ENCODE measurements at regions not wholly inside any gene's neighbourhood (a gene's known extent, or its start where the extent isn't known, plus 50 kb on each side); places are given as distances from the start of the nearest gene placed in this dataset.
"Not testable (repeated sequence)": the region's sequence is repeated elsewhere in the genome, so short reads cannot be mapped to it uniquely, and the experiment has no call there.

- no peaks in the 10 kb centered on the region for H3K9me3 ChIP-seq (ENCODE audit: control insufficient read depth, insufficient read depth, low read length)
- no peak overlapping the region for H3K4me3 ChIP-seq (ENCODE audit: low read length)
- H3K27me3 ChIP-seq (ENCODE audit: control insufficient read depth, insufficient read depth, low read length), result no peaks in the 10 kb centered on the region
- no peak for DNase-seq (ENCODE audit: low read depth, low spot score)
- no peaks in the 10 kb centered on the region for H3K36me3 ChIP-seq (ENCODE audit: control insufficient read depth, insufficient read depth, low read length)
- no peak overlapping the region for H3K27ac ChIP-seq (ENCODE audit: low read length)
- H3K4me1 ChIP-seq (ENCODE audit: control insufficient read depth, insufficient read depth, low read length), result no peaks in the 10 kb centered on the region
Measured at GRCh38 chr4:159689526-159689925, 586.6 kb downstream of the RAPGEF2 start.

GRCh38 chr4:159697322-159698283, 594.7 kb downstream of the RAPGEF2 start:
- no peak for DNase-seq (ENCODE audit: low read depth, low spot score)
- H3K4me1 ChIP-seq (ENCODE audit: control insufficient read depth, insufficient read depth, low read length), result no peaks in the 10 kb centered on the region
- no peak overlapping the region for H3K4me3 ChIP-seq (ENCODE audit: low read length)
- H3K27me3 ChIP-seq (ENCODE audit: control insufficient read depth, insufficient read depth, low read length), result no peaks in the 10 kb centered on the region
- H3K9me3 ChIP-seq (ENCODE audit: control insufficient read depth, insufficient read depth, low read length), result no peaks in the 10 kb centered on the region
- no CpG with 5 or more reads among the region's 6 CpGs for WGBS (ENCODE audit: insufficient coverage, insufficient read length)
- H3K36me3 ChIP-seq (ENCODE audit: control insufficient read depth, insufficient read depth, low read length), result no peaks in the 10 kb centered on the region
- H3K27ac ChIP-seq (ENCODE audit: low read length), result no peak overlapping the region

GRCh38 chr4:159698336-159698735, 595.5 kb downstream of the RAPGEF2 start:
- H3K36me3 ChIP-seq (ENCODE audit: control insufficient read depth, insufficient read depth, low read length), result no peaks in the 10 kb centered on the region
- WGBS (ENCODE audit: insufficient coverage, insufficient read length), result no CpG with 5 or more reads among the region's 3 CpGs
- no peak overlapping the region for H3K27ac ChIP-seq (ENCODE audit: low read length)
- H3K4me1 ChIP-seq (ENCODE audit: control insufficient read depth, insufficient read depth, low read length), result no peaks in the 10 kb centered on the region
- no peak for DNase-seq (ENCODE audit: low read depth, low spot score)
- H3K4me3 ChIP-seq (ENCODE audit: low read length), result no peak overlapping the region
- H3K9me3 ChIP-seq (ENCODE audit: control insufficient read depth, insufficient read depth, low read length), result no peaks in the 10 kb centered on the region
- no peaks in the 10 kb centered on the region for H3K27me3 ChIP-seq (ENCODE audit: control insufficient read depth, insufficient read depth, low read length)

GRCh38 chr4:159702200-159702599, 599.3 kb downstream of the RAPGEF2 start:
- no peak for DNase-seq (ENCODE audit: low read depth, low spot score)
- no peak overlapping the region for H3K4me3 ChIP-seq (ENCODE audit: low read length)
- H3K27ac ChIP-seq (ENCODE audit: low read length), result no peak overlapping the region
- H3K36me3 ChIP-seq (ENCODE audit: control insufficient read depth, insufficient read depth, low read length), result no peaks in the 10 kb centered on the region
- no CpG with 5 or more reads among the region's 2 CpGs for WGBS (ENCODE audit: insufficient coverage, insufficient read length)
- H3K4me1 ChIP-seq (ENCODE audit: control insufficient read depth, insufficient read depth, low read length), result no peaks in the 10 kb centered on the region
- no peaks in the 10 kb centered on the region for H3K27me3 ChIP-seq (ENCODE audit: control insufficient read depth, insufficient read depth, low read length)
- no peaks in the 10 kb centered on the region for H3K9me3 ChIP-seq (ENCODE audit: control insufficient read depth, insufficient read depth, low read length)

GRCh38 chr4:159705334-159705733, 602.5 kb downstream of the RAPGEF2 start:
- H3K9me3 ChIP-seq (ENCODE audit: control insufficient read depth, insufficient read depth, low read length), result no peaks in the 10 kb centered on the region
- no peaks in the 10 kb centered on the region for H3K27me3 ChIP-seq (ENCODE audit: control insufficient read depth, insufficient read depth, low read length)
- no peak overlapping the region for H3K27ac ChIP-seq (ENCODE audit: low read length)
- no peaks in the 10 kb centered on the region for H3K36me3 ChIP-seq (ENCODE audit: control insufficient read depth, insufficient read depth, low read length)
- no peaks in the 10 kb centered on the region for H3K4me1 ChIP-seq (ENCODE audit: control insufficient read depth, insufficient read depth, low read length)
- no peak for DNase-seq (ENCODE audit: low read depth, low spot score)
- no peak overlapping the region for H3K4me3 ChIP-seq (ENCODE audit: low read length)

GRCh38 chr4:159706704-159707103, 603.8 kb downstream of the RAPGEF2 start:
- Histone ChIP-seq H3K4me3 (ENCODE audit: low read length) (no peak overlapping the region), H3K36me3 (ENCODE audit: control insufficient read depth, insufficient read depth, low read length) (no peaks in the 10 kb centered on the region), H3K9me3 (ENCODE audit: control insufficient read depth, insufficient read depth, low read length) (no peaks in the 10 kb centered on the region), H3K27ac (ENCODE audit: low read length) (no peak overlapping the region), H3K27me3 (ENCODE audit: control insufficient read depth, insufficient read depth, low read length) (no peaks in the 10 kb centered on the region), H3K4me1 (ENCODE audit: control insufficient read depth, insufficient read depth, low read length) (no peaks in the 10 kb centered on the region)
- DNase-seq (ENCODE audit: low read depth, low spot score), result no peak

- H3K27ac ChIP-seq (ENCODE audit: low read length); H3K4me1 ChIP-seq (ENCODE audit: control insufficient read depth, insufficient read depth, low read length); H3K4me3 ChIP-seq (ENCODE audit: low read length); H3K36me3 ChIP-seq (ENCODE audit: control insufficient read depth, insufficient read depth, low read length); H3K27me3 ChIP-seq (ENCODE audit: control insufficient read depth, insufficient read depth, low read length); H3K9me3 ChIP-seq (ENCODE audit: control insufficient read depth, insufficient read depth, low read length); DNase-seq (ENCODE audit: low read depth, low spot score): not testable (repeated sequence)
- no CpG with 5 or more reads among the region's 25 CpGs for WGBS (ENCODE audit: insufficient coverage, insufficient read length)
Measured at GRCh38 chr4:159715180-159715579, 612.3 kb downstream of the RAPGEF2 start.

- DNase-seq (ENCODE audit: low read depth, low spot score), result no peak
- H3K9me3 ChIP-seq (ENCODE audit: control insufficient read depth, insufficient read depth, low read length), result no peaks in the 10 kb centered on the region
Measured at GRCh38 chr4:159719531-159719930, 616.7 kb downstream of the RAPGEF2 start.

GRCh38 chr4:159722052-159722451, 619.2 kb downstream of the RAPGEF2 start:
- Histone ChIP-seq H3K9me3 (ENCODE audit: control insufficient read depth, insufficient read depth, low read length) (no peaks in the 10 kb centered on the region), H3K36me3 (ENCODE audit: control insufficient read depth, insufficient read depth, low read length) (no peaks in the 10 kb centered on the region), H3K4me3 (ENCODE audit: low read length) (no peak overlapping the region), H3K27me3 (ENCODE audit: control insufficient read depth, insufficient read depth, low read length) (no peaks in the 10 kb centered on the region), H3K4me1 (ENCODE audit: control insufficient read depth, insufficient read depth, low read length) (no peaks in the 10 kb centered on the region), H3K27ac (ENCODE audit: low read length) (no peak overlapping the region)
- WGBS (ENCODE audit: insufficient coverage, insufficient read length), result no CpG with 5 or more reads among the region's 16 CpGs
- no peak for DNase-seq (ENCODE audit: low read depth, low spot score)

More at GRCh38 chr4:159719531-159719930, 616.7 kb downstream of the RAPGEF2 start:
- H3K36me3 ChIP-seq (ENCODE audit: control insufficient read depth, insufficient read depth, low read length), result no peaks in the 10 kb centered on the region
- no peak overlapping the region for H3K4me3 ChIP-seq (ENCODE audit: low read length)
- H3K4me1 ChIP-seq (ENCODE audit: control insufficient read depth, insufficient read depth, low read length), result no peaks in the 10 kb centered on the region
- H3K27me3 ChIP-seq (ENCODE audit: control insufficient read depth, insufficient read depth, low read length), result no peaks in the 10 kb centered on the region
- no peak overlapping the region for H3K27ac ChIP-seq (ENCODE audit: low read length)

GRCh38 chr4:159722918-159723317, 620.0 kb downstream of the RAPGEF2 start:
- Histone ChIP-seq H3K27ac (ENCODE audit: low read length) (no peak overlapping the region), H3K4me3 (ENCODE audit: low read length) (no peak overlapping the region), H3K9me3 (ENCODE audit: control insufficient read depth, insufficient read depth, low read length) (no peaks in the 10 kb centered on the region), H3K27me3 (ENCODE audit: control insufficient read depth, insufficient read depth, low read length) (no peaks in the 10 kb centered on the region), H3K36me3 (ENCODE audit: control insufficient read depth, insufficient read depth, low read length) (no peaks in the 10 kb centered on the region), H3K4me1 (ENCODE audit: control insufficient read depth, insufficient read depth, low read length) (no peaks in the 10 kb centered on the region)
- no CpG with 5 or more reads among the region's 4 CpGs for WGBS (ENCODE audit: insufficient coverage, insufficient read length)
- no peak for DNase-seq (ENCODE audit: low read depth, low spot score)

- no CpG with 5 or more reads among the region's 8 CpGs for WGBS (ENCODE audit: insufficient coverage, insufficient read length)
- Histone ChIP-seq H3K9me3 (ENCODE audit: control insufficient read depth, insufficient read depth, low read length) (no peaks in the 10 kb centered on the region), H3K27me3 (ENCODE audit: control insufficient read depth, insufficient read depth, low read length) (no peaks in the 10 kb centered on the region), H3K4me3 (ENCODE audit: low read length) (no peak overlapping the region), H3K36me3 (ENCODE audit: control insufficient read depth, insufficient read depth, low read length) (no peaks in the 10 kb centered on the region), H3K4me1 (ENCODE audit: control insufficient read depth, insufficient read depth, low read length) (no peaks in the 10 kb centered on the region), H3K27ac (ENCODE audit: low read length) (no peak overlapping the region)
- DNase-seq (ENCODE audit: low read depth, low spot score), result no peak
Measured at GRCh38 chr4:159723341-159724048, 620.6 kb downstream of the RAPGEF2 start.

Measured in iPS DF 6.9 (cell line).